Activated CD4-positive, alpha-beta T cell treated with anti-CD3 and anti-CD28 coated beads, Interleukin-2, Interleukin-4, amounts not matched to agents 100 ng/mL and 50 ng/mL, durations not matched to agents 16 hours and 8 hours (primary cell): ENCODE measurements at regions not wholly inside any gene's neighbourhood (a gene's known extent, or its start where the extent isn't known, plus 50 kb on each side); places are given as distances from the start of the nearest gene placed in this dataset.
"Not testable (repeated sequence)": the region's sequence is repeated elsewhere in the genome, so short reads cannot be mapped to it uniquely, and the experiment has no call there.

Source experiments
- DNase-seq: peaks from one replicate; pipeline ENCODE4 v3.0.0-alpha.2; 2020; ENCODE audit warnings: low spot score

DNA sequence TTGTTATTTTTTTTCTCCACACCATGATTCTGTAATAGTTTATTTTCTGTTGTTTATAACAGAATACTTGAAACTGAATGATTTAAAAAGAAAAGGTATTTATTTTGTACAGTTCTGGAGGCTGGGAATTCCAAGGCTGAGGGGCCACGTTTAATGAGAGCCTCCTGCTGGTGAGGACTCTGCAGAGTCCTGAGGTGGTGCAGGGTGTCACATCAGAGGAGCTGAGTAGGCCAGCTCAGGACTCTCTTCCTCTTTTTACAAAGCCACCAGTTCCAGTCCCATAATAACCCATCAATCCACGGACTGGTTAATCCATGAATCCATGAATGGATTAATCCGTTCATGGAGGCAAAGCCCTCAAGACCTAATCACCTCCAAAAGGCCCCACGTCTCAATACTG, 71.6 kb downstream of the TFAP2A start:
- no peak for DNase-seq

DNA sequence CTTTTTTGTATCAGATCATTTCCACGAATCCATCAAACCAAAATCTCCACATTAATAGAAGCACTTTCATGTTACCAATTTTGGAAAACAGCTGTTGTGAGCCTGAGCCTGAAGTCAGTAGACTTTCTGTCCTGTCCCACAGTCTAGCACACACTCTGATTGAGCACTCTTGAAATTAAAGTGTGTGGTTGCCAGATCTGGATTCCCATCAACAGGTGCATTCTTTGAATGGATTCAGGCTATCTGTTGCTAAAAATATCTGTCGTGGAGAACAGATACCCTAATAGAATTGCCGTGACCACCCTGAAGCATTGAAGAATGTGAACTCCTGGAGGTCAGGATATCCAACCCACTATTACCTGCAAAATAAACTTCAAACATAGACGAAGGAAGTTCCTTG, 73.3 kb downstream of the TFAP2A start:
- no peak for DNase-seq

DNA sequence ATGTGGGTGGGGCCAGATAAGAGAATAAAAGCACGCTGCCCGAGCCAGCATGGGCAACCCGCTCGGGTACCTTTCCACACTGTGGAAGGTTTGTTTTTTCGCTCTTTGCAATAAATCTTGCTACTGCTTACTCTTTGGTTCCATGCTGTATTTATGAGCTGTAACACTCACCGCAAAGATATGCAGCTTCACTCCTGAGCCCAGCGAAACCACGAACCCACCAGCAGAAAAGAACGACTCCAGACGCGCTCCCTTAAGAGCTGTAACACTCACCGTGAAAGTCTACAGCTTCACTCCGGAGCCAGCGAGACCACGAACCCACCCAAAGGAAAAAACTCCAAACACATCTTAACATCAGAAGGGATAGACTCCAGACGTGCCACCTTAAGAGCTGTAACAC, 76.7 kb downstream of the TFAP2A start:
- no peak for DNase-seq

DNA sequence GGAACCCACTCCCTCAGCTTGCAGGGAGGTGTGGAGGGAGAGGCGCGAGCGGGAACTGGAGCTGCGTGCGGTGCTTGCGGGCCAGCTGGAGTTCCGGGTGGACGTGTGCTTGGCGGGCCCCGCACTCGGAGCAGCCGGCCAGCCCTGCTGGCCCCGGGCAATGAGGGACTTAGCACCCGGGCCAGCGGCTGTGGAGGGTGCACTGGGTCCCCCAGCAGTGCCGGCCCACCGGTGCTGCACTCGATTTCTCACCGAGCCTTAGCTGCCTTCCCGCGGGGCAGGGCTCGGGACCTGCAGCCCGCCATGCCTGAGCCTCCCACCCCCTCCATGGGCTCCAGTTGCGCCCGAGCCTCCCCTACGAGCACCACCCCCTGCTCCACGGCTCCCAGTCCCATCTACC, 77.5 kb downstream of the TFAP2A start:
- not testable (repeated sequence) for DNase-seq

DNA sequence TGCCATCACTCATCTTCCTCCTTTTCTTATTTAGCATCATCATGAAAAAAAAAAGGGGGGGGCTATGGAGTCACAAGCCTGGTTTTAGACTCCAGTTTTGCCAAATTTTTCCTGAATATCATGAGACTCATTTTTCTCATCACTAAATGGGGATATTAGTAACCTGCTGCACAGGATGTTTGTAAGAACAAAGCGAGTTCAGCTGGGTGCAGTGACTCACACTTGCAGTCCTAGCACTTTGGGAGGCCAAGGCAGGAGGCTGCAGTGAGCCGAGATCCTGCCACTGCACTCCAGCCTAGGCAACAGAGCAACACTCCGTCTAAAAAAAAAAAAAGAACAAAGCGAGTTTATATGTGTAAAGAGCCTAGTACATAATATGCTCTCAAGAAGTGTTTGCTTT, 82.8 kb downstream of the TFAP2A start:
- DNase-seq, result no peak

DNA sequence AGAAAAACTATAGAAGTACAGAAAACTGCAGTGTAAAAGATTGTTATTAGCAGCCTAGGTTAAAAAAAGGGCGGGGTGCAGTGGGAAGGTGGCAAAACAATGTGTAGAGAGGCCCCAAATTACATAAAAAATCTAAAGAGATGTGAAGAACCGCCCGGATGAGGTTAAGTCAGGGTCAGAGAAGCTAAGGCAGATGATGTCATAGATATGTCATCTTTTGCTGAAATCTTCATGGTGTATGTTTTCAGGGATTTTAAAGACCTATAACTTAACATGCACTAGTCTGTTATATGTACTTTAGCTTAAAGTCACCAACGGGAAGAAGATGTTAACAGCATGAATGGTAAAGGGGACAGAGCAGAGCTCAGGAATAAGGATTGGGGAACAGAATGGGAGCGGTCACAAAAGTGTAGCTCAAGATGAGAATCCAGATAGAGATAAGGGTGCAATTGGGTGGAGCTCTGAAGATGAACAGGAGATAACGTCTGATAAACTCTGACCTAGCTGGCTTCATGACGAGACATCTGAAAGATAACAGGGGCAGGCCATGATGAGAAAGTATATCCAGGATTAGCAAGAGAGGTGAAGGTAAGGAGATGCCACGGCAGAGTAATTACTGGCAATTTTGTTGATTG, 83.4 kb downstream of the TFAP2A start:
- DNase-seq, result no peak

DNA sequence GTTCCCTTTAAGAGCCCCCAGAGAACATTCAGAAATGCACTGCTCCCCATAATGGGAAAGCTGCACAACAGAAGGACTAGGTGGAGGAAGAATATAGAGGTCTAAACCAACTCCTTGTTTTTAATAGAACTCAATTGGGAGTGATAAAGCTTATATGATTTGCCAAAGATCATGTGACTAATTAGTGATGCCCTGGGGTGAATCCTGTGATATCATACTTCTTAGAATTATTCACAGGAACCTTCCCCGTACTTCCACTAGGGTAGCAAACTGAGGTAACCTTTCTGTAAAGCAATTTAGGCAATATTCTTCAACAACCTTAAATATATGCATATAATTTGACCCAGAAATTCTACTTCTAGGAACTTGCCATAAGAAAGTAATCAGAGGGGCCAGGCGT, 84.4 kb downstream of the TFAP2A start:
- no peak for DNase-seq

DNA sequence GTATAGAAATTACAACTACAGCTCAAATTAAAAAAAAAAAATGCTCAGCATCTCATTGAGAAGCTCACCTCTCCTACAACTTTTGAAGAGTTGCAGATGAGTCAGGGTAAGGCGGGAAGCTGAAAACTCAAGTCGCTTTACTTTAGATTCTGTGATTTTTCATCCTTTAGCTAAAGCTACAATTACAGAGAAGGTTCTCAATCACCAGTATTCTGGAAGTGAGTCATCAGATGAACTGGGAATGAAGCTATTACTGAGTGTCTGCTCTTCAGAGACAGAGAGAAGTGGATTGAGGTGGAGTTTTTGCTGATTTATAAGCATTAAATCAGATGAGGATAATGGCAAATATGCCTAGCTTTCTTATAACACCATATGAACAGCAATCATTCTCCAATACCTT, 91.9 kb downstream of the TFAP2A start:
- DNase-seq, result no peak

DNA sequence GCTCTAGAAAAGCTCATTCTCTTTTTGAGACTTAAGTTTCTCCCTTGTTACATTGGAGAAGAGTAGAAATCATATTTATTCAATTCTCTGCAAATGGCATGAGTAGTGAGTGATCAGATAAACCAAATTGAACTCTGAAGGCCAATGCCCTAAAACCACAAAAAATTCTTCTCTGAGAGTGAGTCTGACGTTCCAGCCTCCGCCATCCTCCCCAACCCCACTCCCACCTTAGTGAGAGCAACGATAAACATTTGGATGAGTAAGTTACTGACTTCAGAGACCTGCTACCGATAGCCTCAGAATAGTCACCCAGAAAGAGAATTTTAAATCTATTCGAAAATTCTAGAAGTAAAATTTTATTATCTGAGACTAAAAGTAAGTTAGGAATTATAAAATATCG, 94.6 kb downstream of the TFAP2A start:
- DNase-seq, result no peak

DNA sequence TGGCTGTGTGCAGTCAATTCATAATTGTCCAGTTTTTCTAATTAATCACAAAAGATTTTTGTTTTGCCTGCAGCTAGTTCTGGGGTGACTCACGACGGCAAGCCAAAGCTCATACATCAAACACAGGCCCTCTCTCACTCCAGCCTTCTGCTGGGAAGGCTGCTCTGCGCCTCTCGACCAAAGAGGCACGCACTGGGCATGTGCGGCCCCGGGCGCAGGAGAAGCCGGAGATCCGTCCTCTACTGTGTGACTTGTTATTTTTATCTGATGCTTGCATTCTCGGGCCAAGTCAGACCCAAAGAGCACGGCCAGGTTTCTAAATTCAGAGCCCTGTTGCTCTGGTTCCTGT, 98.5 kb downstream of the TFAP2A start:
- DNase-seq, result no peak

DNA sequence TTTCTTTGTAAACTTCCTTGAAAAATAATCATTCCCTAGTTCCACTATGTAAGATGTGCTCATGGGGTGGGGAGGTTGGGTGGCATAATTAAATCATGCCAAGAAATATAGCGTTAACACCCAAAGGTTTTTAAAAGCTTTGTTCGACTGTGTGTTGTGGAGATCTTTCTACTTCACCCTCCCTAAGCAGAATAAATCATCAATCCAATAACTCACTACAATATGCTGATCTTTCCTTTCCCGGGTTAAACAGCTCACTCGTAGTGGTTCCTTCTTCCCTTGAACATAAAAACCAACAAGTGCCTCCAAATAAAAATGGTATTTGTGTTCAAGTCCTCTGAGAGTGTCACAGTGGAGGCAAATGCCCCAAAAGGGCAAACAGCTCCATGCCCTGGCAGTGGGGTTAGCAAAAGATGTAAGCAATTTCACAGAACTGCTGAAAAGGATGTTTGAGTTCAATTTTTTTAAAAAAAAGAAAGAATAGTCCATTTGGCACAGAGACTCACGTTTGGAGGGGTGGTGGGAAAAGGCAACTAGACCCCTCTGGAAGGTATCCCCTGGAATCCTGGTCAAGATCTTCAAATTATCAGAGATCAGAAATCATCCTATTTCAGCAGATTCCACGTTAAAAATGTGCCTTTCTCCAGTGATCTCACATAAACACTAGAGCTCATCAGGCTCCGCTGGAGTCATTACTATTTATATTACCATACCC, 99.1 kb downstream of the TFAP2A start:
- DNase-seq, result no peak

DNA sequence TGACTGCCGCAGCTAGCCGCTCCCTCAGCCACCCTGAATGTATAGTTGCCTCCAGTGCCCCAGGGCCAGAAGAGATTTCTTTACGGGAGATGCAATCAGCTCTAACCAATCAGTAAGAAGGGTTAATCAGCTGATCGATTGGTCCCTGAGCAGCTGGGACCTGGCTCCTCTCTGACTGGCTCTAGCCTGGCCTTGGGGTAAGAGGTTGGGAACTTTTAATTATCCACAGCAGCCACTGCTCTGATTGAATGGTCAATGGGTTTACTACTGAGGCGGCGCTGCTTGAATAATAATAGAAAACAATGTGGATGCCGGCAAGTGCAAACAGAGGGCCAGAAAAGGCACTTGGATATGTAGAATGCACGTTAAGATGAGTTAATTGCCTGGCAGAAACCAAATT, 99.8 kb downstream of the TFAP2A start:
- no peak for DNase-seq

DNA sequence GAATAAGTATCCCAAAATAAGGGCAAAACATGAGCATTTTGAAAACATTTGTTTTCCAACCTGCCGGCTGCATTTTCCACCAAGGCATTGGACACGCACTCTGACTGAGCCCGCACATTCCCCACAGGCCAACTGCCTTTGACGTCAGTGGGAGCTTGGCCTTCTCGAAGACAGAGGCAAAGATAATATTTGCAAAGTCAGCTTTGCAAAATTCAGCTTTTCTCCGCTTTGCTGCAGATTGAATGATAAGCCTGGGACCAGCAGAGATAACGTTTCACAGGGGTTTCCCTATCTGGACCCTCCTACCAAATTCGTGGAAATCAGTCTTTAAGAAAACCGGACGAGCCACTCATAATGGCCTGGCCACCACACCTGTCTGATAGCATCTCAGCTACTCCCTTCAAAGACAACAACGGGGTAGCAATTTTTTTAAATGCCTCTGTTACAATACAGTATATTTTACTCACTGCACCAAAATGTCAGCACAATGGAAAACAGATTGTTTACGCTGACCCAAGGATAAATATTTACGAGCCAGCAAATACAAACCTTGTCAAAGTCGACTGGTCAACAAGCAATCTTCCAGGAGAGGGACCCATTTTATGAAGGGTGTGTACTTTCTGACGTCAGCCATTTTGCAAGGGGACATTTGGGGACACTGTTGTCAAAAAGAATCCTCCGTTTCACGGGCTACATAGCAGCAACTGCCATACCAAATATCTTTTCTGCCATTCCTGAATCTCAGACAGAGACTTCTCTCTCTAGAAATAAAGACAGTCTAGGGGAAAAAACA, 100.5 kb downstream of the TFAP2A start:
- no peak for DNase-seq

DNA sequence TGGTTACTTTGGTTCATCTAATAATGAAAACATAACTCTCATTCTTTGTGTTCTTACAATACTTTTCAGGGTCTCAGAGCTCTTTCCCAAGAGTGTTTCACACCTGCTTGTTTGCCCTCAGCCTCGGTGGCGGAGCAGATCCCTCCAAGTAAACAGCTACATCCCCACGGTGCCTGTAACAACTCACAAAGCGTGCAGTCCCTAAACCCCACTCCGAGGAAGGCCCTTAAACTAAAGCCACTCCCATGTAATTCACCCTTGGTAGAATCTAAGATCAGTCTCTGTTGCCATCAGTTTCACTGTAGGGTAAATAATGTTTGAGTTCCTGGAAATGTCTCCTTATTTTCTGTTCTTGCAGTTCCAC, 101.1 kb downstream of the TFAP2A start:
- DNase-seq, result no peak

DNA sequence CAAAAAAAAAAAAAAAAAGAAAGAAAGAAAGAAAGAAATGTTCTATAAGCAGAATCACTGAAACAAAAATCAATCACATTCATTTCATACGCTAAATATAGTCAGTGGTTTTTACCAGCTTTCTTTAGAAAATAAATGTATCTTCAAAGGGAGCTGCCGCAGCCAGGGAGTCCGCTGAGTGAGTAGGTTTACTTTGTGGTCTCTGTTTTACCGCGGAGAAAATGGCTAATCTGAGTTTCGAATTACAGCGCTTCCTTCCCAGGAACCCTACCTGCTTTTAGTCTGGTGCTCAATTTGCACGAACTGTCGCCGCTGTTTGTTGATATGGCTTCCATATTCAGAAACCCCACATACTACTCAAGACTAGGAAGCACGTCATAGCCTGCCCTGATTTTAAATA, 102.4 kb downstream of the TFAP2A start:
- no peak for DNase-seq

DNA sequence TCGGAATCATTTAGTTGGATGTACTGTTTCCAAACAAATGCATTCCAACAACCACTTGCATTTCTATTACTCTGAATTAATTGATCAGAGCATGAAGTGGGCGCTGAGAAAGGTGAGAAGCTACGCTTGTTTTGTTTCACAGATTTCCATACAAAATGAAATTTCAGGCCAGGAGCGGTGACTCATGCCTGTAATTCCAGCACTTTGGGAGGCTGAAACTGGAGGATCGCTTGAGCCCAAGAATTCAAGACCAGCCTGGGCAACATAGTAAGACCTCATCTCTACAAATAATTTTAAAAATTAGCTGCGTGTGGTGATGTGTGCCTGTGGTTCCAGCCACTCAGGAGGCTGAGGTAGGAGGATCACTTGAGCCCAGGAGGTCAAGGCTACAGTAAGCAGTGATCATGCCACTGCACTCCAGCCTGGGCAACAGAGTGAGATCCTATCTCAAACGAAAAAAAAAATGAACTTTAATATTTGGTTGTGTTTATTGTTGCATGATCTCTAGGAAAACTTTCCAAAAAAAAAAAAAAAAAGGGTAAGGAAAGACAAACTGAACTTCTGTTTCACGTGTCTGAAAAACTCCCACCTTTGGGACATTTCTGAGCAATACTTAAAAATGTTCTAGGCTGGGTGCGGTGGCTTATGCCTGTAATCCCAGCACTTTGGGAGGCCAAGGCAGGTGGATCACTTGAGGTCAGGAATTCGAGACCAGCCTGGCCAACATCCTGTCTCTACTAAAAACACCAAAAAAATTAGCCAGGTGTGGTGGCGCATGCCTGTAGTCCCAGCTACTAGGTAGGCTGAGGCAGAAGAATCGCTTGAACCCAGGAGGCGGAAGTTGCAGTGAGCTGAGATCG, 103.1 kb downstream of the TFAP2A start:
- DNase-seq, result not testable (repeated sequence)

DNA sequence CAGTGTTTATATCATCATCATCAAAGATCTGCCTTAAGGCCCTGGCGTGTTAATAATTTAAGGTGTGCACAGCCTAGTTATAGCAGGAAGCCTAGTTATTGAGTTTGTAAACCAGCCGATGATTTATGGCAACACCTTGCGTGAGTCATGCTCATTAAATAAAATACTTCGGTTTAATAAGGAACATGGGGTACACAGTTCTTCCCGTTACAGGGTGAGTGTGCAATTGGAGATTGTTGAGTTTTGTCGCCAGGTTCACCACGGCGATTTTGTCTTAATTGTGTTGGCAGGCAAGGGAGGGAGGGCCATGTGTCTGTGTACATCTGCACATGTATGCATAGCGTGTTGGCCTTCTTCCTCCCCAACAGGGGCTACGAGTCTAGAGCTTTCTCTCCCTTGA, 104.0 kb downstream of the TFAP2A start:
- DNase-seq, result no peak

DNA sequence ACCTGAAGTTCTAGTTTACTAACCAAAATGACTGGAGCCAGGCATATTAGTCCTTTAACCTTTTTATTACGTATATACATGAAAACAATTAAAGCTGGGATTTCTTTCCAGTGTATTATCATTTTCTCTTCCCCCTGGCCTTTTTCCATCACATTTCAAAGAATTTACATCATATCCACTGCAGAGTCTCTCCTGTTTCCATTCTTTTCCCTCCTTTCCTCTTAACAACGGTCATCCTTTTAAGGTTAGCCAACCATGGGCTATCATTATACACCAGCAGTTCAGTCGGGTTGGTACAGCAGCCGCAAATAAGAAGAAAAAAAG, 104.6 kb downstream of the TFAP2A start:
- DNase-seq, result no peak

DNA sequence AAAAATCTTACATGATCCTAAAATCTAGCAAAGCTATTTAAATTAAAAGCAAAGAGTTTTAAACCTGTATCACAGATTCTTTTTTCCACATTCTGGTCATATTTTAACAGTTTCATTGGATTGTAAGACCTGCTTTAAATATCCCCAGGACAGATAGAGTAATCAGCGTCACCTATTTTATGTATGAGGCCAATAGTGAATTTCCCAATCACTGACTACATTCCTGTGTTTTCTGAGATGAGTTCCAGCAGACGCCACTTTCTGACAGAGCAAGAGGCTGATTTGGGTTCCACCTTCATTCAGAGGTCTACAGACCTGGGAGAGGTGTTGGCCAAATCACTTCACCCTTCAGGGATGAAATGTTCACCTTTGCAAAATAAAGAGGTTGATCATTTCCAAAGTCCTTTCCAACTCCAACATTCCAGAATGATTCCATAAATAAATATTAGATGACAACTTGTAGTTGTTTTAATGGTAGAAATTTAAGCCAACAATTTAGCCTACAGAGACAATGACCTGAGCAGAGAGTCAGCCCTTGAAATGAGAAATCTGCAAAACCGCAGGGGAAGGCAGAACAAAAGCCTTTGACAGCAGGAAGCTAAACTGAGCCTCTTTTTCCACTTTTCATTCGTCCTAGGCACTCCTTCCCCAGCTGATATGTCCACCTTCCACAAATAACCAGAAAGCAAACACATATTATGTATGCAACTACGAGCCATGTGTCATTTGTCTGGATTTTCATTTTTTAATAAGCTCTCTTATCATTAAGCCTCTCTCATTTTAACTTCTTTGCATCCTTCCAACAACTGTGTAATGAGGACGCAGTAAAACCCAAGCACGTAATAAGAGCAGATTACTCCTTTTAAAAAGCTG, 105.2 kb downstream of the TFAP2A start:
- DNase-seq, result no peak

DNA sequence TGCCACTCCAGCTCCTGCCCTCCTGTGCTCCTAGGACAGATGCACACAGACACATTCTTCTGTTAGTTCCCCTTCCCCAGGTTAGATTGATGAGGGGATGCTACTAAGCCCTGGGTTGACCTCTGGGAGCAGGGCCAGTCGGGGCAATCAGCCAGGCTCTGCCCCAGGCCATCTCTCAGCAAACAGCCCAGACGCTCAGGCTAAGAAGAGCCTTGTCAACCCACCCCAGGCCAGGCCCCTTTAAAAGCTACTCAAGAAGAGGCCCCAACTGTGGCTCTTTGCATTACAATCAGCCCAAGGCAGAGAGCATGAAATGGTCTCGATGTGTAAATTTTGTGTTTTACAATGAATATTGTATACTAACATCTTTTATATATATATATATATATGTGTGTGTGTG, 107.4 kb downstream of the TFAP2A start:
- DNase-seq, result no peak

DNA sequence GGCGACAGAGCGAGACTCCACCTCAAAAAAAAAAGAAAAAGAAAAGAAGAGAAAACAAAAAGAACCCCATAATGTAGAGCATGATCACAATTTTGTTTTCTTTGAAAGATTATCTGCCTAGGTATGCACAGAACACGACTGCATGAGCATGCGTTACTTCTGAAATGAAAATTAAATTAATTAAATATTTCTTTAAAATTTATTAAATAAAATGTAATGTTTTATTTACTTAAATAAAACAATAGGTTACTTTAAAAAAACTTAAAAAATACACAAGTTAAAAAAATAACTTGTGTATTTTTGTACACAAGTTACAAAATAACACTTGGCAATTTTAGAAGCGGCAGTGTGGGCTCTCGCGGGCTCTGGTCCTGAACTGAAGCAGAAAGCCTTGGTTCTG, 107.8 kb downstream of the TFAP2A start:
- DNase-seq, result no peak
